ENCODE measurements at regions not wholly inside any gene's neighbourhood (a gene's known extent, or its start where the extent isn't known, plus 50 kb on each side); places are given as distances from the start of the nearest gene placed in this dataset.

DNA sequence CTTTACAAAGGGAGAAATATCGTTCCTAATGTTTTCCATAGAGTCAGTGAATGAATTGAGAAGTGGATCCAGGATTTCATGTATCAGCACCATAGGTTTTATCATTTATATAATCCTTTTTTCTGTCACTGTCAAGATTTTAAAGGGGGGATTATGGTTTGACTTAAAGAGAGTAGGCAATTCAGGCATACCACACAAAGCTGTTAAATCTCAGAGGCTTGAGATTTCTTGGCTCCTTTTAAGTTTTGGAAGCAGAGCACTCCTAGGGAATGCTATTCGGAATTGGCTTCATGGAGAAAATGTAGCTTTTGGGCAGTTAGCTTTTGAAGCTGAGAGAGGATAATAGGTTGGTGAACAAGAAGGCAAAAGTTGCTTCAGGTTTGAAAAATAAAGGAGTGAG lies 274.7 kb downstream of the SOX4 start:
- TF ChIP-seq YY1 (IDR thresholded peaks at IDR 0.05; ENCODE audit: low read depth) (no peak), CREB1 (IDR thresholded peaks at IDR 0.05; ENCODE audit: low read depth) (no peak), TCF12 (IDR thresholded peaks at IDR 0.05; ENCODE audit: low read depth) (no peak)

DNA sequence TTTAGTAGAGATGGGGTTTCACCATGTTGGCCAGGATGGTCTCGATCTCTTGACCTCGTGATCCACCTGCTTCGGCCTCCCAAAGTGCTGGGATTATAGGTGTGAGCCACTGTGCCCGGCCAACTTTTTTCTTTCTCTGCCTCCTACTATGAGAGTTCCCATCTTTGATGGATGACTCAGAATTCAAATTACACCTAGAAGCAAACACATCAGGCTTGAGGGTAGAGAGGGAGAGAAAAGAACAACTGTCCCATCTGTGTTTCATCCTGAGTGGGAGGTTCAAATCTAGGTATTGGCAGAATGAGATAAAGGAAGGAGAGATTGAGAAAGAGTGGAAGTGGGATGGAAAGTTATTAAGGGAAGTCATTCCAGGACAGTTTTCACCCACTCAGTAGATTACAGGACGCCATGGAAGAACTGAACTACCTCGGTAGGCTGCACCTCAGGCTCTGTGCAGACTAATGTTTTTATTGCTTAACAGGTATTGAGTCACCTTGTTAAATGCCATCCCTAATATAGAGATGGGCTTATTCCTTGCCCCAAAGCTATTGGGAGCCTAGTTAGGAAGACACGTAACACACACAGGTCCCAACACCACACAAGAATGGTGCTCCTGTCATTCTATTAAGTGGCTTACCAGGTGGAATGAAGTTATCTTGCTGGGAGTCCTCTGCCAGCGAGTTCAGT lies 275.7 kb downstream of the SOX4 start:
- TF ChIP-seq YY1 (IDR thresholded peaks at IDR 0.05; ENCODE audit: low read depth) = no peak
- TF ChIP-seq EP300 (IDR thresholded peaks at IDR 0.05; ENCODE audit: borderline replicate concordance) = no peak
- TF ChIP-seq TCF12 (IDR thresholded peaks at IDR 0.05; ENCODE audit: low read depth) = no peak
- TF ChIP-seq TAF1 (IDR thresholded peaks at IDR 0.05; ENCODE audit: low read depth) = no peak
- TF ChIP-seq NFIC (IDR thresholded peaks at IDR 0.05) = no peak
- TF ChIP-seq CEBPB (IDR thresholded peaks at IDR 0.05) = no peak
- no peak for TF ChIP-seq CREB1 (IDR thresholded peaks at IDR 0.05; ENCODE audit: low read depth)
- TF ChIP-seq, protein P1, sequence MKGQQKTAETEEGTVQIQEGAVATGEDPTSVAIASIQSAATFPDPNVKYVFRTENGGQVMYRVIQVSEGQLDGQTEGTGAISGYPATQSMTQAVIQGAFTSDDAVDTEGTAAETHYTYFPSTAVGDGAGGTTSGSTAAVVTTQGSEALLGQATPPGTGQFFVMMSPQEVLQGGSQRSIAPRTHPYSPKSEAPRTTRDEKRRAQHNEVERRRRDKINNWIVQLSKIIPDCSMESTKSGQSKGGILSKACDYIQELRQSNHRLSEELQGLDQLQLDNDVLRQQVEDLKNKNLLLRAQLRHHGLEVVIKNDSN (IDR thresholded peaks at IDR 0.05) = no peak

DNA sequence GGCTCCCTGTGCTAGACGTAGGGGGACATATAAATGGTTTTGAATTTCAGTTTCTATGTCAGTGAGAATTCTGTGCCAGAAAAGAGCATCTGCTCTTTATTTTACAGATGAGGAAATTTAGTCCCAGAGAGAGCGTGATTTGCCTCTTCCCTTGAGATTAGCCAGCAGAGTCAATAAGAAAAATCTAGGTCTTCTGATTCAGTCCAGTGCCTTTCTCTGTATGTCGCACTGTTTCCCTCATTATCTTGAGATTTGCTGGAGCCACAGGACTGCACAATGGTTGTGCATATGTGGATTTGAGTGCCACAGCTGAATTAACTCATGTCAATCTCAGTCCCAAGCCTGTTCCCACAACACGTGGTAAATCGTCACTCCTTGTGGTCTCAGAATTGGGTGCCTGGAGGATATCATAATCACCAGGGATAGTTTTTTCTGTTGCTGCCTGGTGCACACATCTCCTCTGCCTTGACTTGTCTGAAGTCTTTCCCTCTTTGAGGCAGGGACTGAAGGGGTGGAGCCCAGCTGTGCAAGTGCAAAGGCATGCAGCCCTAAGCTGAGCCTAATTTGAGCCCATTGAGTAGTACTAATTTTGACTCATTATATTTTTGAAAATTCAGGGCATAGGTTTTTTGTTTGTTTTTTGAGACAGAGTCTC lies 276.7 kb downstream of the SOX4 start:
- no peak for TF ChIP-seq TAF1 (IDR thresholded peaks at IDR 0.05; ENCODE audit: low read depth)
- no peak for TF ChIP-seq EP300 (IDR thresholded peaks at IDR 0.05; ENCODE audit: borderline replicate concordance)
- TF ChIP-seq NFIC (IDR thresholded peaks at IDR 0.05) = no peak
- TF ChIP-seq TEAD4 (IDR thresholded peaks at IDR 0.05) = no peak
- TF ChIP-seq, protein P2, sequence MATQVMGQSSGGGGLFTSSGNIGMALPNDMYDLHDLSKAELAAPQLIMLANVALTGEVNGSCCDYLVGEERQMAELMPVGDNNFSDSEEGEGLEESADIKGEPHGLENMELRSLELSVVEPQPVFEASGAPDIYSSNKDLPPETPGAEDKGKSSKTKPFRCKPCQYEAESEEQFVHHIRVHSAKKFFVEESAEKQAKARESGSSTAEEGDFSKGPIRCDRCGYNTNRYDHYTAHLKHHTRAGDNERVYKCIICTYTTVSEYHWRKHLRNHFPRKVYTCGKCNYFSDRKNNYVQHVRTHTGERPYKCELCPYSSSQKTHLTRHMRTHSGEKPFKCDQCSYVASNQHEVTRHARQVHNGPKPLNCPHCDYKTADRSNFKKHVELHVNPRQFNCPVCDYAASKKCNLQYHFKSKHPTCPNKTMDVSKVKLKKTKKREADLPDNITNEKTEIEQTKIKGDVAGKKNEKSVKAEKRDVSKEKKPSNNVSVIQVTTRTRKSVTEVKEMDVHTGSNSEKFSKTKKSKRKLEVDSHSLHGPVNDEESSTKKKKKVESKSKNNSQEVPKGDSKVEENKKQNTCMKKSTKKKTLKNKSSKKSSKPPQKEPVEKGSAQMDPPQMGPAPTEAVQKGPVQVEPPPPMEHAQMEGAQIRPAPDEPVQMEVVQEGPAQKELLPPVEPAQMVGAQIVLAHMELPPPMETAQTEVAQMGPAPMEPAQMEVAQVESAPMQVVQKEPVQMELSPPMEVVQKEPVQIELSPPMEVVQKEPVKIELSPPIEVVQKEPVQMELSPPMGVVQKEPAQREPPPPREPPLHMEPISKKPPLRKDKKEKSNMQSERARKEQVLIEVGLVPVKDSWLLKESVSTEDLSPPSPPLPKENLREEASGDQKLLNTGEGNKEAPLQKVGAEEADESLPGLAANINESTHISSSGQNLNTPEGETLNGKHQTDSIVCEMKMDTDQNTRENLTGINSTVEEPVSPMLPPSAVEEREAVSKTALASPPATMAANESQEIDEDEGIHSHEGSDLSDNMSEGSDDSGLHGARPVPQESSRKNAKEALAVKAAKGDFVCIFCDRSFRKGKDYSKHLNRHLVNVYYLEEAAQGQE (IDR thresholded peaks at IDR 0.05; ENCODE audit: low read depth) = no peak
- no peak for TF ChIP-seq EGR1 (IDR thresholded peaks at IDR 0.05)
- TF ChIP-seq, protein P3, sequence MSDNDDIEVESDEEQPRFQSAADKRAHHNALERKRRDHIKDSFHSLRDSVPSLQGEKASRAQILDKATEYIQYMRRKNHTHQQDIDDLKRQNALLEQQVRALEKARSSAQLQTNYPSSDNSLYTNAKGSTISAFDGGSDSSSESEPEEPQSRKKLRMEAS (IDR thresholded peaks at IDR 0.05) = no peak
- TF ChIP-seq YY1 (IDR thresholded peaks at IDR 0.05; ENCODE audit: low read depth) = no peak

DNA sequence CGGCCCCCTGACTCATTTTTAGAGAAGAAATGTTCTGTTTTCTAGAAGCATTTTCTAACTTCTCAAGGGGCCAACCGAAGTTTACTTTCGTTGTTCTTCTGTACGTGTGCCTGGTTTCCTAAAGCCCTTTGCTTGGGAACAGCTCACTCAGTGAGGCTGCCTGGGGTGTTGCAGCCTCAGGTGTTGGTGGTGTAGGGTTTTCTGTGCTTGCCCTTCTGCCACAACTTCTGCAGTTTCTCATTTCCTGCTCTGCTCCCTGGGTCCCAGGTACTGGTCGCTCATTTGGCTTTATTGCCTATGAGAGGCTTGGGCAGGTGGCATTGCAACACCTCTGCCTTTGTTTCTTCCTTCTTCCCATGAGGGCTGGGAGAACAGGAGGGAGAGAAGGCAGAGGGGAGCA lies 278.3 kb downstream of the SOX4 start:
- no peak for TF ChIP-seq ZBTB7A (IDR thresholded peaks at IDR 0.05; ENCODE audit: low read depth)

DNA sequence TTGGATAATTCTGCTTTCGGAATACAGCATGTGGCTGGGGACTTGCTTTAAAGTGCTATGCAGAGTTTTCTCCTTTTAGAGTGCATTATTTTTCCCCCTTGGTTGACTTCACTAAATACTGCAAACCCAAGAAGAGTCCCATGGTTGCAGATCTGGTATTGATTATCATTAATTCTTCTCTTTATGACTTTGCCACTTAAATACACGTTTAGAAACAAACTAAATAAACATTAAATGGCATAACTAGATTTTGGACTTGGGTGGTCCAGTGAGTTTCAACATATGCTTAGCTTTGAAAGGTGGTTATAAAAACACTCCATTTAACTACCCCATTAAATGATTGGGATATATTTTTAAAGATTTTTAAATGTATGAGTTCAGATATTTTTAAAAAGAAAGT lies 279.2 kb downstream of the SOX4 start:
- TF ChIP-seq NFIC (IDR thresholded peaks at IDR 0.05) (no peak), CEBPB (IDR thresholded peaks at IDR 0.05) (no peak), EP300 (IDR thresholded peaks at IDR 0.05; ENCODE audit: borderline replicate concordance) (no peak), EGR1 (IDR thresholded peaks at IDR 0.05) (no peak), TEAD4 (IDR thresholded peaks at IDR 0.05) (no peak), ZBTB7A (IDR thresholded peaks at IDR 0.05; ENCODE audit: low read depth) (no peak), RAD21 (IDR thresholded peaks at IDR 0.05; ENCODE audit: low read depth) (no peak), TAF1 (IDR thresholded peaks at IDR 0.05; ENCODE audit: low read depth) (no peak), CREB1 (IDR thresholded peaks at IDR 0.05; ENCODE audit: low read depth) (no peak), YY1 (IDR thresholded peaks at IDR 0.05; ENCODE audit: low read depth) (no peak), TCF12 (IDR thresholded peaks at IDR 0.05; ENCODE audit: low read depth) (no peak), FOXM1 (IDR thresholded peaks at IDR 0.05; ENCODE audit: borderline replicate concordance, low read depth) (no peak)
- TF ChIP-seq, protein P3 (IDR thresholded peaks at IDR 0.05) = no peak
- TF ChIP-seq, protein P1 (IDR thresholded peaks at IDR 0.05) = no peak
- TF ChIP-seq, protein P2 (IDR thresholded peaks at IDR 0.05; ENCODE audit: low read depth) = no peak

DNA sequence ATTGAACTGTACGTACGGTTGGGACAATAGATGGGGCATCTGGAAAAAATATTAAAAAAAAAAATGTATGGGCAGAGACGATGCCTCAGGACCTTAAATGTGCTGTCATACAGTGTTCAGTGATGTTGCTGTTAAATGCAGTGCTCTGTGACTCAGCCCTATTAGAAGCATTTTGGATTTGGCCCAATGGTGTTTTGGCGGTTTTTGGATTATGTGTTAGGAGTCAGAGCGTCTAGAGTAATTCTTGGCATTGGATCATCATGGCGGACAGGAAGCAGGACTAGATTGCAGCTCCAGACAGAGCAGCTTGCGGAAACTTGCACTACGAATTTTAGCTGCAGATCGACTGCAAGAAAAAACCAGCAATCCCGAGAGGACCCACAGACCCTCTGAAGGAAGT lies 280.0 kb downstream of the SOX4 start:
- TF ChIP-seq RAD21 (IDR thresholded peaks at IDR 0.05; ENCODE audit: low read depth) (no peak), CEBPB (IDR thresholded peaks at IDR 0.05) (no peak), TCF12 (IDR thresholded peaks at IDR 0.05; ENCODE audit: low read depth) (no peak), TAF1 (IDR thresholded peaks at IDR 0.05; ENCODE audit: low read depth) (no peak), FOXM1 (IDR thresholded peaks at IDR 0.05; ENCODE audit: borderline replicate concordance, low read depth) (no peak), TEAD4 (IDR thresholded peaks at IDR 0.05) (no peak), NFIC (IDR thresholded peaks at IDR 0.05) (no peak)
- TF ChIP-seq, protein P2 (IDR thresholded peaks at IDR 0.05; ENCODE audit: low read depth) = no peak
- TF ChIP-seq, protein P1 (IDR thresholded peaks at IDR 0.05) = no peak
- TF ChIP-seq, protein P3 (IDR thresholded peaks at IDR 0.05) = no peak
